Gastroesophageal sphincter (tissue), 4 donors: ENCODE measurements at regions not wholly inside any gene's neighbourhood (a gene's known extent, or its start where the extent isn't known, plus 50 kb on each side); places are given as distances from the start of the nearest gene placed in this dataset.

ENCODE experiments used
- ATAC-seq: fragments of 150-250 bp; one replicate; pipeline ENCODE4 v1.9.1; 2016; ENCODE audit warnings: mild to moderate bottlenecking, moderate library complexity
- H3K27ac ChIP-seq, 4 donors: fragments of 200-600 bp; sonication (generic) in 3 of 4; 1 replicate in 3 of 4; 2 replicates in 1 of 4; pipeline ENCODE4 v1.5.1; 2016 to 2019
- H3K27me3 ChIP-seq: fragments of 200-600 bp; sonication (generic); one replicate; pipeline ENCODE4 v1.5.1; 2019
- H3K36me3 ChIP-seq, 2 donors: fragments of 200-600 bp; sonication (generic); one replicate each; pipeline ENCODE4 v1.5.1; 2019; ENCODE audit warnings: control low read depth in 1 of 2
- H3K4me1 ChIP-seq, 3 donors: fragments of 200-600 bp; sonication (generic); 1 replicate in 2 of 3; 2 replicates in 1 of 3; pipeline ENCODE4 v1.5.1; 2016 to 2019; ENCODE audit warnings: control low read depth in 2 of 3
- H3K4me3 ChIP-seq, 2 donors: fragments of 200-600 bp; sonication (generic); one replicate each; pipeline ENCODE4 v1.5.1; 2019; ENCODE audit warnings: mild to moderate bottlenecking in 1 of 2, moderate library complexity in 1 of 2
- H3K9me3 ChIP-seq, 3 donors: fragments of 200-600 bp; sonication (generic); one replicate each; pipeline ENCODE4 v1.5.1; 2017 to 2019; ENCODE audit warnings: control low read depth in 2 of 3
- CTCF ChIP-seq, 4 experiments: fragments of 200-600 bp in 2 of 4; fragments of 450-650 bp in 2 of 4; sonication (generic) in 1 of 4; IDR thresholded peaks; one replicate each; pipeline ENCODE4 v1.5.1; 2017 to 2019; ENCODE audit warnings: antibody characterized with exemption in 4 of 4, mild to moderate bottlenecking in 2 of 4, moderate library complexity in 2 of 4
- EP300 ChIP-seq: sonication (generic); formaldehyde crosslinking; IDR thresholded peaks from one replicate; pipeline ENCODE4 v1.6.1; 2017; ENCODE audit warnings: antibody characterized with exemption, mild to moderate bottlenecking
- POLR2A ChIP-seq, 2 donors: fragments of 450-650 bp; IDR thresholded peaks; one replicate each; pipeline ENCODE4 v1.6.1; 2017; ENCODE audit warnings: antibody characterized with exemption in 2 of 2, mild to moderate bottlenecking in 2 of 2, moderate library complexity in 1 of 2
- POLR2AphosphoS5 ChIP-seq: sonication (generic); formaldehyde crosslinking; IDR thresholded peaks from one replicate; pipeline ENCODE4 v1.6.1; 2017; ENCODE audit warnings: antibody characterized with exemption
- WGBS, 2 donors: methylation state at CpG; one replicate each; pipeline ENCODE4 v1.1.5; 2018; ENCODE audit warnings: low coverage in 1 of 2; 5-methylcytosine and 5-hydroxymethylcytosine counted together

GRCh38 chr15:20361091-20361490 lies 180.5 kb downstream of the GOLGA6L6 start:
- Histone ChIP-seq H3K9me3 (no peaks in the 10 kb centered on the region), H3K27ac (no peak overlapping the region), H3K27me3 (peaks cover 26% of the 10 kb centered on the region), H3K36me3 (no peaks in the 10 kb centered on the region), H3K4me3 (no peak overlapping the region), H3K4me1 (no peaks in the 10 kb centered on the region)
- ATAC-seq, result no peak
- TF ChIP-seq POLR2AphosphoS5 (no peak), CTCF (IDR thresholded peaks at IDR 0.05) (no peak), POLR2A (IDR thresholded peaks at IDR 0.05) (no peak), EP300 (no peak)

DNA sequence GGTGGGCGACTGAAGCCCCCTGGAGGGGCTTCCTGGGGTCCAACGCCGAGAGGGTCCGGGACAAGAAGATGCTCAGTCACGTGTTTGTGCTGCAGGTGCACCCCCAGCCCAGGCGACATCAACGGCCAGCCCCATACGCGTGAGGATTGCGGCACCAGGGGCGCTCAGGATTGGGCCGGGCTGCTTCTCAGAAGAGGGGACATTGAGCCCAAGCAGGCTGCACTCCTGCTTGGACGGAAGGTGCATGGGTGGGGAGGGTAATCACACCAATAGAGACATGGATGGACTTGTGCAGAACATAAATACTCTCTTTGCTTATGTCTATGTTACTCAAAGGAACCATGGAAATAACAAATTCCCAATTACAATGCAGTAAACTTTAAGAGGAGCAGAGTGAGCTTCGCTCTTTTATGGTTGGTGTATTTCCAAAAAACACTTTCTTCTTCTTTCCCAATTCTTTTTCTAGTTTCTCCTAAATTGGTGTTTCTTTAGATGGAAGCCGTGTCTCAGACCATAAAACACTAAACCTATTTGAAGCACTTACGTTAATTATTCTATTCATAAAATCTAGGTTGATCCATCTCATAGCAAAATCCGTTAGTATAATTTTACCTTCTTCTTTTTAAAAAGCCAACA lies 182.7 kb downstream of the GOLGA6L6 start:
- no peak for ATAC-seq
- Histone ChIP-seq H3K9me3 (no peaks in the 10 kb centered on the region), H3K27ac (no peak overlapping the region), H3K36me3 (no peaks in the 10 kb centered on the region), H3K27me3 (peaks cover 33% of the 10 kb centered on the region), H3K4me3 (no peak overlapping the region), H3K4me1 (no peaks in the 10 kb centered on the region)
- 71% methylated on average over 12 to 17 of the region's 17 CpGs for WGBS, 2 donors
- TF ChIP-seq CTCF (IDR thresholded peaks at IDR 0.05), result no peak
- TF ChIP-seq EP300, result no peak

GRCh38 chr15:20358066-20358778 lies 183.4 kb downstream of the GOLGA6L6 start:
- 80% methylated on average over 2 of the region's 28 CpGs; no CpG with 5 or more reads in 1 of the 2 donors for WGBS, 2 donors
- Histone ChIP-seq H3K9me3 (no peaks in the 10 kb centered on the region), H3K36me3 (no peaks in the 10 kb centered on the region), H3K4me1 (no peaks in the 10 kb centered on the region), H3K4me3 (no peak overlapping the region), H3K27ac (no peak overlapping the region), H3K27me3 (peaks cover 29% of the 10 kb centered on the region)
- no peak for TF ChIP-seq CTCF (IDR thresholded peaks at IDR 0.05)
- peak; percentile 20 for ATAC-seq

- H3K9me3 ChIP-seq, result no peaks in the 10 kb centered on the region
- H3K36me3 ChIP-seq, result no peaks in the 10 kb centered on the region
- WGBS, 2 donors, result 59 to 100% methylated on average over 1 to 4 of the region's 17 CpGs
- no peak overlapping the region for H3K4me3 ChIP-seq
- no peak for TF ChIP-seq POLR2A (IDR thresholded peaks at IDR 0.05)
- TF ChIP-seq EP300, result no peak
- TF ChIP-seq POLR2AphosphoS5, result no peak
- no peak for TF ChIP-seq CTCF (IDR thresholded peaks at IDR 0.05)
- peaks cover 29% of the 10 kb centered on the region for H3K27me3 ChIP-seq
- H3K4me1 ChIP-seq, result no peaks in the 10 kb centered on the region
- ATAC-seq, result peak; percentile 8
- H3K27ac ChIP-seq, result no peak overlapping the region
Measured at GRCh38 chr15:20357481-20358065, 184.0 kb downstream of the GOLGA6L6 start.
